ENCODE measurements at regions not wholly inside any gene's neighbourhood (a gene's known extent, or its start where the extent isn't known, plus 50 kb on each side); places are given as distances from the start of the nearest gene placed in this dataset.

- no peaks in the 10 kb centered on the region for H3F3A ChIP-seq (ENCODE audit: insufficient read depth, low read length, poor library complexity, severe bottlenecking)
These were observed 457.2 kb downstream of the TENT5A start for GRCh38 chr6:81295310-81295709.

GRCh38 chr6:81293896-81294295 is 458.6 kb downstream of the TENT5A start:
- H3K9me3 ChIP-seq (ENCODE audit: low read length), result no peaks in the 10 kb centered on the region
- no peaks in the 10 kb centered on the region for H3K27me3 ChIP-seq (ENCODE audit: insufficient read depth, low read depth, low read length)
- H3K79me2 ChIP-seq (replicated peaks; ENCODE audit: insufficient read depth, low read length), result no peaks in the 10 kb centered on the region
- no peaks in the 10 kb centered on the region for H3K36me3 ChIP-seq (ENCODE audit: insufficient read depth, low read length)
- TF ChIP-seq EZH2 (IDR thresholded peaks at IDR 0.05; ENCODE audit: borderline replicate concordance, insufficient read depth, low read length, poor library complexity, severe bottlenecking) (no peak), REST (IDR thresholded peaks at IDR 0.05; ENCODE audit: borderline replicate concordance) (no peak), CTCF (IDR thresholded peaks at IDR 0.05; ENCODE audit: poor library complexity, severe bottlenecking) (no peak), MXI1 (conservative IDR thresholded peaks at IDR 0.05; ENCODE audit: poor library complexity, severe bottlenecking) (no peak), EP300 (conservative IDR thresholded peaks at IDR 0.05; ENCODE audit: poor library complexity, severe bottlenecking) (no peak), SMC3 (conservative IDR thresholded peaks at IDR 0.05; ENCODE audit: poor library complexity) (no peak)
- H3K9ac ChIP-seq (ENCODE audit: low read length), result no peak overlapping the region
- no peak overlapping the region for H3K4me3 ChIP-seq (ENCODE audit: low read length)
- no peak overlapping the region for H3K4me2 ChIP-seq (ENCODE audit: low read length)
- no peaks in the 10 kb centered on the region for H3F3A ChIP-seq (ENCODE audit: insufficient read depth, low read length, poor library complexity, severe bottlenecking)
- no peaks in the 10 kb centered on the region for H3K9me2 ChIP-seq (ENCODE audit: insufficient read depth, low read length)
- no peak overlapping the region for H2AFZ ChIP-seq (ENCODE audit: low read depth, low read length)
- no peaks in the 10 kb centered on the region for H4K20me1 ChIP-seq (ENCODE audit: insufficient read depth)
- H3K27ac ChIP-seq (ENCODE audit: low read length), result no peak overlapping the region

More at GRCh38 chr6:81295310-81295709, 457.2 kb downstream of the TENT5A start:
- no peak overlapping the region for H3K27ac ChIP-seq (ENCODE audit: low read length)
- H3K9ac ChIP-seq (ENCODE audit: low read length), result no peak overlapping the region
- H3K9me2 ChIP-seq (ENCODE audit: insufficient read depth, low read length), result no peaks in the 10 kb centered on the region
- H3K4me3 ChIP-seq (ENCODE audit: low read length), result no peak overlapping the region
- H3K79me2 ChIP-seq (replicated peaks; ENCODE audit: insufficient read depth, low read length), result no peaks in the 10 kb centered on the region
- no peaks in the 10 kb centered on the region for H4K20me1 ChIP-seq (ENCODE audit: insufficient read depth)
- H3K27me3 ChIP-seq (ENCODE audit: insufficient read depth, low read depth, low read length), result no peaks in the 10 kb centered on the region
- no peak overlapping the region for H3K4me2 ChIP-seq (ENCODE audit: low read length)
- no peaks in the 10 kb centered on the region for H3K36me3 ChIP-seq (ENCODE audit: insufficient read depth, low read length)
- no peaks in the 10 kb centered on the region for H3K9me3 ChIP-seq (ENCODE audit: low read length)
- TF ChIP-seq EP300 (conservative IDR thresholded peaks at IDR 0.05; ENCODE audit: poor library complexity, severe bottlenecking) (no peak), RAD21 (conservative IDR thresholded peaks at IDR 0.05) (no peak), CTCF (IDR thresholded peaks at IDR 0.05; ENCODE audit: poor library complexity, severe bottlenecking) (no peak), EZH2 (IDR thresholded peaks at IDR 0.05; ENCODE audit: borderline replicate concordance, insufficient read depth, low read length, poor library complexity, severe bottlenecking) (no peak), TAF1 (IDR thresholded peaks at IDR 0.05; ENCODE audit: low read depth) (no peak), POLR2AphosphoS5 (IDR thresholded peaks at IDR 0.05) (no peak), REST (IDR thresholded peaks at IDR 0.05; ENCODE audit: borderline replicate concordance) (no peak), MXI1 (conservative IDR thresholded peaks at IDR 0.05; ENCODE audit: poor library complexity, severe bottlenecking) (no peak), SMC3 (conservative IDR thresholded peaks at IDR 0.05; ENCODE audit: poor library complexity) (no peak)
- H2AFZ ChIP-seq (ENCODE audit: low read depth, low read length), result no peak overlapping the region
